SK-N-SH (cell line): ENCODE measurements at regions not wholly inside any gene's neighbourhood (a gene's known extent, or its start where the extent isn't known, plus 50 kb on each side); places are given as distances from the start of the nearest gene placed in this dataset.

Experiments used
- CHD2 ChIP-seq: fragments of 150-350 bp; IDR thresholded peaks from 2 replicates; pipeline ENCODE4 v1.6.1; 2018; ENCODE audit warnings: low read length; ENCODE audit not compliant: partially characterized antibody
- CTCF ChIP-seq: fragments of 200-600 bp; sonication (generic); IDR thresholded peaks from 2 replicates; pipeline ENCODE4 v1.6.1; 2017; ENCODE audit warnings: antibody characterized with exemption, mild to moderate bottlenecking, moderate library complexity
- EP300 ChIP-seq, 2 experiments: IDR thresholded peaks; 2 replicates each; pipeline versions ENCODE4 v1.4.0 to v1.6.1; 2012; ENCODE audit warnings: borderline replicate concordance in 1 of 2, low read depth in 1 of 2, low read length in 1 of 2
- FOXM1 ChIP-seq: IDR thresholded peaks from 2 replicates; pipeline ENCODE4 v1.4.0; 2012; ENCODE audit warnings: low read depth, mild to moderate bottlenecking
- JUND ChIP-seq: IDR thresholded peaks from 2 replicates; pipeline ENCODE4 v1.4.0; 2012
- MXI1 ChIP-seq: IDR thresholded peaks from 2 replicates; pipeline ENCODE4 v1.6.1; 2012; ENCODE audit warnings: mild to moderate bottlenecking, low read depth, low read length, improper control_type of control experiment
- POLR2AphosphoS5 ChIP-seq: IDR thresholded peaks from 2 replicates; pipeline ENCODE4 v1.6.1; 2012; ENCODE audit warnings: low read depth, low read length
- REST ChIP-seq: IDR thresholded peaks from 2 replicates; pipeline ENCODE4 v1.6.1; 2012; ENCODE audit warnings: mild to moderate bottlenecking, low read depth, low read length, moderate library complexity
- RXRA ChIP-seq: IDR thresholded peaks from 2 replicates; pipeline ENCODE4 v1.4.0; 2012; ENCODE audit warnings: low read depth, mild to moderate bottlenecking, borderline replicate concordance
- TAF1 ChIP-seq: IDR thresholded peaks from 2 replicates; pipeline ENCODE4 v1.6.1; 2012; ENCODE audit warnings: low read depth, mild to moderate bottlenecking, low read length, moderate library complexity, borderline replicate concordance

GRCh38 chr9:2496169-2496568 lies 125.4 kb upstream of the VLDLR start:
- TF ChIP-seq CHD2 (no peak), EP300 (IDR thresholded peaks at IDR 0.05; ENCODE audit: borderline replicate concordance in 1 of 2, low read depth in 1 of 2, low read length in 1 of 2) (no peak), MXI1 (no peak), CTCF (no peak), REST (no peak), JUND (no peak), TAF1 (no peak), RXRA (no peak), POLR2AphosphoS5 (no peak), FOXM1 (no peak)
